Skeletal muscle cell (primary cell): ENCODE measurements at regions not wholly inside any gene's neighbourhood (a gene's known extent, or its start where the extent isn't known, plus 50 kb on each side); places are given as distances from the start of the nearest gene placed in this dataset.
"Not testable (repeated sequence)": the region's sequence is repeated elsewhere in the genome, so short reads cannot be mapped to it uniquely, and the experiment has no call there.

Experiments used
- DNase-seq: peaks from one replicate; pipeline ENCODE4 v3.0.0-alpha.2; 2010; ENCODE audit warnings: low read depth
- H3K4me3 ChIP-seq: 2 replicates; pipeline ENCODE4 v1.5.1; 2011; ENCODE audit warnings: low read depth, mild to moderate bottlenecking, control low read depth, low read length, moderate library complexity

DNA sequence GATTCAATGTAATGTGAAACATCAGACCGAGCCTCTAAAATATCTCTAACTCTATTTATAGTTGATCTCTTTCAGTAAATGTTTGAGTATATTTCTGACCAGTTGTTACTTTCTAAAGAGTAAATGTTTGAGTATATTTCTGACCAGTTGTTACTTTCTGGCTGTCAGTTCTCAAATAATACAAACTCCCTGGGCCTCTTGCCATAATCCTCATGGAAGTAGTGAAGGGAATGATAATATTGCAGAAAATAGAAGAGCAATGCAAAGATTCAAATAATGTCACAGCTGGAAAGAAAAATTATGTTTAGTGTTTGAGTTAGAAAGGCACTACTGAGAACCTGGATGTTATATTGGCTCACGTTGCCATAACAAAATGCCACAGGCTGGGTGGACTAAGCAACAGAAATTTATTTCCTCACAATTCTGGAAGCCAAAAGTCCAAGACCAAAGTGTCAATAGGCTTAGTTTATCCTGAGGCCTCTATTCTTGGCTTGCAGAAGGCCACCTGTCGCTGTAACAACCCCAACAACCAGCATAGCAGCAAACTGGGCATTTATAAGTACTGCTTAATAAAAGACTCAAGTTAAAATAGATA, 470.6 kb upstream of the BCHE start:
- no peak overlapping the region for H3K4me3 ChIP-seq
- DNase-seq: no peak

DNA sequence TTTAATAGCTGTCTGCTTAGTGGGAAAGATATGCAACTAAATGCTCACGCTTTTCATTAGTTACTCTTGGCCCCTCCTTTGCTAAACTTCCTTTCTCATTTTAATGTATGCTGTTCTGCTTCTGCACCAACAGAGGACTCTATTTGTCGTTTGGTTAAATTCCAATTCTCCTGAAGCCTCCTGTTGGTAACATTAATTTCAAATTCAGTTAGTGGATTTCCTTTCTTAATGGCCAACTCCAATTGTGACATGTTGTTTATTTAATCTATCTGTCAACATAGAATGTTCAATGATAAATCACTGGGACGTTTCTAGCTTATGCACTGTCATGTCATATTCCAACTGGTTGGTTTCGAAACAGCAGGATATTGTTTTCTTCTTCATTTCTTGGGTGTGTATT, 467.4 kb upstream of the BCHE start:
- H3K4me3 ChIP-seq: no peak overlapping the region
- DNase-seq: no peak

DNA sequence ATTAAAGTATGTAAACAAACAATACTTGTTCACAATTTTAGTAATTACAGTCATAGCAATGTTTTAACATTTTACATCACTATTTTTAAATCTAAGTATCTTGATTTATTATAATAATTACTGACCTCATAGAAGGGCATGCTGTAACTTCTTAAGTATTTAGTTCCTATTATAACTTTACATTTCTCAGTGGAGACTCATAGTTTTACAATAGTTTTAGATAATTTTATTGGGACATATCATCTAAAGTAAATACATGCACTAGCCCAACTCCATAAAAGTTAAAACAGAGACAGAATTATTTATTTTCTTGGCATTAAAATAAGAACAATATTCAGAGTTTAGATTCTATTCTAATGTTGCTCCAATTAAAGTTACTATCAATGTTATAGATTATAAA, 466.5 kb upstream of the BCHE start:
- DNase-seq: no peak
- no peak overlapping the region for H3K4me3 ChIP-seq

- no peak for DNase-seq
- no peak overlapping the region for H3K4me3 ChIP-seq
Observed at GRCh38 chr3:166302331-166302730, 465.1 kb upstream of the BCHE start.

- DNase-seq: no peak
- no peak overlapping the region for H3K4me3 ChIP-seq
Observed at GRCh38 chr3:166296179-166296783, 459.1 kb upstream of the BCHE start.

DNA sequence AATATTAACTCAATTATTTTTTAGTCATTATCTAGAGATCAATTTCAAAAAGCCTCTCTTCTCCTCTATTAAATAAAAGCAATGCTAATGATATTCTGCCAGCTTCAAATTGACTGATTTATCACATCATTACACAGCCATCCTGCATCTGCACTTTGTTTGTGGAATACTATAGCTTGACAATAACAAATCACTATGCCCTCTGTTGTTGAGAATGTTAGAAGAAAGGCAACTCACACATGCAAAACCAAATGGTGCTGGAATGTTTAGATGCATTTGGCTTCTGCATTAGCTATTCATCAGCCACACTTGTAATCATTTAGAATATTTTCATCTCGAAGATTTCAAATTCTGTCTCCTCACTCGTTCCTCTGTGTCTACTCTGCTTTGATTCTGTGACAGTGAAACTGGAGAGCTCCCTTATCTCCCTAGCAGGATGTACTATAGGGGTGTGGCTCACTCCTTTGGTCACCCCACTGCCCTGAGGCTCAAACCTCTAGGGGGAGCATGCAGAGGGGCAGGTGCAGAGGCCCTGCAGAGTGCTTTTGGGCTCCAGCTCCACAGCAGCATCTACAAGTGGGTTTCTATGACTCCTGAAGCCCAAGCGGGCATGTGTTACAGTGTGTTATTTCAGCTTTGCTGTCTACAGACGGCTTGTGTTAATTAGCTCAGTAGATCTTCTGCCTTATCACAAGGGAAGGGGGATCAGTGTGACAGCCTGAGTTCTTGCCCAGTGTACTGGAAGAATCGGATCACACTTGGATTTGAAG, 454.1 kb upstream of the BCHE start:
- no peak overlapping the region for H3K4me3 ChIP-seq
- no peak for DNase-seq

DNA sequence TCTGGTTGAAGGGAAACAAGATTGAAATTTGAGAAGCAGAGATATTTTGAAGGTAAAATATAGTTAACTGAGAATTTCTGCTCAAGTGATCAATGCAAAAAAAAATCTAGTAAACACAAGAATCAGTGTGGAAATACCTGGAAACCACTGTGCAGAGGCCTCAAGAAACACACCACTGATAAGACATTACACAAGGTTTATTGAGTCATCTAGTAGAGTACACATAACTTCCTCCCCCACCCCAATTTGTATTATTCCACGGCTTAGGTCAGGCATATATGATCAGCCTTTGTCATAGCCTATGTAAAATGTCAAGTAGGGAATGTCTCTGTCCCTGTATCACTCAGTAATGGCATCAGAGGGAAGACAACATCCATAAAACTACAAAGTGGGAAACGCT, 447.8 kb upstream of the BCHE start:
- H3K4me3 ChIP-seq: no peak overlapping the region
- DNase-seq: no peak

GRCh38 chr3:166283840-166284239, 446.6 kb upstream of the BCHE start:
- no peak overlapping the region for H3K4me3 ChIP-seq
- peak; percentile 34 for DNase-seq

DNA sequence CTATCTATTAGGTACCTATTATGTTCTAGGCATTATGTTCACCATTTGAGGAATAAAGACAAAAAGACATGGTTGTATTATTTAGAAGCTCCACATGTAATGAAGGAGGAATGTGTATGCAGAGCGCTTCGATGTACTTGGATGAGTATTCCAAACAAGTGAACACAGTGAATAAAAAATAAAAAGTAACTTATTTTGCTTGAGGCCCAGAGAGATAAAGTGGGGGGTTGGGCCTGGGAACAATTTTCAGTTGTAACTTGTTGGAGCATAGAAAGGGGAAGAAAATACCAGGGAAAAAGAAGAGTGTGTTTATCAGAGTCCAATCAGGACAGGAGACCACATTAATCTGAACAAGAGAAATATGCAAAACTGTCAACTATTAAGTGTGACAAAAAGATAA, 445.7 kb upstream of the BCHE start:
- H3K4me3 ChIP-seq: no peak overlapping the region
- DNase-seq: no peak

DNA sequence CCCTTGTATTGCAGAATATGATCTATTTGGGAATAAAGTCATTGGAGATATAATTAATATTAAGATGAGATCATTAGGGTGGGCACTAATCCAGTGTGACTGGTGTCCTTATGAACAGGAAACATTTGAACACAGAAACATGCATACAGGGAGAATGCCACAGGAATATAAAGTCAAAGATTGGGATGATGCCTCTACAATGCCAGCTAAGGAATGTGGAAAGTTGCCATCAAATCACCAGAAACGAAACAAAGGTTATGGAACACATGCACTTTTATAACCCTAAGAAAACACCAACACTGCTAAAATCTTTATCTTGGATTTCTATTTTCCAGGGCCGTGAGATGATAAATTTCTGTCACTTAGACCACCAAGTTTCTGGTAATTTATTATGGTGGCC, 442.4 kb upstream of the BCHE start:
- DNase-seq: no peak
- H3K4me3 ChIP-seq: no peak overlapping the region

- DNase-seq: no peak
- no peak overlapping the region for H3K4me3 ChIP-seq
Observed at GRCh38 chr3:166275024-166275390, 437.8 kb upstream of the BCHE start.

DNA sequence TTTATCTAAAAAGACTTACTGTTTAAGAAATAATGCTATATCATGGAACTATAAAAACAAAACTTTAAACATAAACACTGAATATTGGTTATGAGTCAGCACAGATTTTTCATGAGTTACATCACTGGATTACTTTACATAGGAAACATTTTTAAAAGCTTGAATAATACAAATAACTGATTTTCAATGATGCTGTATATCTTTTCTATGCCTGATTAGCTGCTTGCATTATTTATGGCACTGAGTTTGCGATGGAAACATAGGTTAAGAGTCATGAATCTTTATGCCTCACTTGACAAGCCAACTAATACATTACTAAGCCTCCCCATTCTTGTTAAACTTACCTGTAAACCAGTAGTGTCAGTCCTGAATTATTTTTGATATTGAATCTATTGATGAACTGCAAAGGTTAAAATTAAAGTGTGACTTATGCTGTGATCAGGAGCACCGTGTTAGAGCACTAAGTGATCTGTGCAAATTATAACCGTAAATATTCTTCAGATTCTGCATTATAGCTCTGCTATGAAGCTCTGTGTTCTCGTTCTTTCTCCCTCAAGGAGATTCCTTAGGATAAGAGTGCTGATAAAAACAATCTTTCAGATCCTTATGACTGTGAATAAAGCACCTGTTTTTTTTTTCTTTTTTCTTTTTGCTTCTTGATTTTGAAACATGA, 437.3 kb upstream of the BCHE start:
- no peak overlapping the region for H3K4me3 ChIP-seq
- DNase-seq: no peak

GRCh38 chr3:166270429-166270828, 433.2 kb upstream of the BCHE start:
- no peak overlapping the region for H3K4me3 ChIP-seq

DNA sequence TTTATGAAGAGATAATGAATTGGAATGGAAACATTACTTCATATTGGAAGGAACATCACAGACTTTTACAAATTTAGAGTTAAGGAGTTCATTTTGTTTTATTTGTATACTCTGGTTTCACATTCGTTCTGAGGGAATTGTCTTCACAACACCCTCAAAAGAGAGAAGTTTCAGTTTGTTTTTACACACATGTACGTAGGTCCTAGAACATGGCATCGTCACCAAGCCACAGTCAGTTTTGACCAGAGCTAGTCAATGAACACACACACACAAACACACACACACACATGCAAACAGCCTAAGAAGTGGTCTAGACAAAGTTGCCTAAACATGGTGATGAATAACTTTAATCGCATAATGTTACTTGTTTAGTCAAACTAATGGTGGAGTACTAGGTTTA, 427.9 kb upstream of the BCHE start:
- DNase-seq: no peak
- no peak overlapping the region for H3K4me3 ChIP-seq

More at GRCh38 chr3:166270429-166270828, 433.2 kb upstream of the BCHE start:
- DNase-seq: no peak

GRCh38 chr3:166263460-166263859, 426.2 kb upstream of the BCHE start:
- no peak for DNase-seq
- no peak overlapping the region for H3K4me3 ChIP-seq

DNA sequence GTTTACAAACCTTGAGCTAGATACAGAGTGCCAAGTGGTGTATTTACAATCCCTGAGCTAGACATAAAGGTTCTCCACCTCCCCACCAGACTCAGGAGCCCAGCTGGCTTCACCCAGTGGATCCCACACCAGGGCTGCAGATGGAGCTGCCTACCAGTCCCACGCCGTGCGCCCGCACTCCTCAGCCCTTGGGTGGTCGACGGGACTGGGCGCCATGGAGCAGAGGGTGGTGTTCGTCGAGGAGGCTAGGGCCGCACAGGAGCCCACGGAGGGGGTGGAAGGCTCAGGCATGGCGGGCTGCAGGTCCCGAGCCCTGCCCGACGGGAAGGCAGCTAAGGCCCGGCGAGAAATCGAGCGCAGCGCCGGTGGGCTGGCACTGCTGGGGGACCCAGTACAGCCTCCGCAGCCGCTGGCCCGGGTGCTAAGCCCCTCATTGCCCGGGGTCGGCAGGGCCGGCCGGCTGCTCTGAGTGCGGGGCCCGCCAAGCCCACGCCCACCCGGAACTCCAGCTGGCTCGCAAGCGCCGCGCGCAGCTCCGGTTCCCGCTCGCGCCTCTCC, 421.1 kb upstream of the BCHE start:
- H3K4me3 ChIP-seq, DNase-seq: not testable (repeated sequence)

DNA sequence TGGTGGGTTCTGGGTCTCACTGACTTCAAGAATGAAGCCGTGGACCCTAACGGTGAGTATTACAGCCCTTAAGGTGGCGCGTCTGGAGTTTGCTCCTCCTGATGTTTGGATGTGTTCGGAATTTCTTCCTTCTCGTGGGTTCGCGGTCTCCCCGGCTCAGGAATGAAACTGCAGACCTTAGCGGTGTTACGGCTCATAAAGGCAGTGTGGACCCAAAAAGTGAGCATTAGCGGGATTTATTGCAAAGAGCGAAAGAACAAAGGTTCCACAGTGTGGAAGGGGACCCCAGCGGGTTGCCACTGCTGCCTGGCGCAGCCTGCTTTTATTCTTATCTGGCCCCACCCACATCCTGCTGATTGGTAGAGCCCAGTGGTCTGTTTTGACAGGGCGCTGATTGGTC, 420.5 kb upstream of the BCHE start:
- no peak overlapping the region for H3K4me3 ChIP-seq
- DNase-seq: no peak

DNA sequence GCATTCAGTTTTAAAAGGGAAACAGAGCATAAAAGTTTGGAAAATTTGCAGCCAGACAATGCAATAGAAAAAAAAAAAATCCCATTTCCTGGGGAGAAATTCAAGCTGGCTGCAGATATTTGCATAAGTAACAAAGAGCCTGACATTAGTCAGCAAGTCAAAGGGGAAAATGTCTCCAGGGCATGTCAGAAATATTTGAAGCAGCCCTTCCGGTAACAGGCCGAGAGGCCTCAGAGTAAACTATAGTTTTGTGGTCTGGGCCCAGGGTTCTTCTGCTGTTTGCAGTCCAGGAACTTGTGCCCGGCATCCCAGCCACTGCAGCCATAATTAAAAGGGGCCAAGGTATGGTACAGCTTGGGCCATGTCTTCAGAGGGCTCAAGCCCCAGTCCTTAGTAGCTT, 411.6 kb upstream of the BCHE start:
- no peak for DNase-seq
- no peak overlapping the region for H3K4me3 ChIP-seq

- DNase-seq: no peak
- H3K4me3 ChIP-seq: no peak overlapping the region
Observed at GRCh38 chr3:166243511-166243910, 406.3 kb upstream of the BCHE start.

DNA sequence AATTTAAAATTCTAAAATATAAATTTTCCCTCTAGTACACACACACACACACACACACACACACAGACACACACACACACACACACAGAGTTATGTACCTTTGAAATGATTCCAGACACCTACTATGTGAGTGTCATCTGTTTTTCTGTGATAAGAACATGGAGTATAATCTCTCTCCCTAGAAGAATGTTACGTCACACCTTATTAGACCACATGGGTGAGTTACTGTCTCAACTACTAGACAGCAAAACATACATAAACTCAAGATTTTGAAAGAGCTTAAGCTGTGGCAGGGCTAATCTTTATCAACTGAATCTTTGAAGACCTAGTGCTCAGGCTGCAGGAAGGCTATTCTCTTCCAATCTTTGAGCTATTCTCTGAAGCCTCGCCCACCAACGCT, 385.9 kb upstream of the BCHE start:
- DNase-seq: no peak
- no peak overlapping the region for H3K4me3 ChIP-seq
